K562 (cell line): ENCODE measurements at regions not wholly inside any gene's neighbourhood (a gene's known extent, or its start where the extent isn't known, plus 50 kb on each side); places are given as distances from the start of the nearest gene placed in this dataset.

Experiments
- ATAC-seq: fragments of 200-7000 bp; cut with Tn5 transposase; 3 replicates; pipeline ENCODE4 v1.9.1; 2020; ENCODE audit warnings: moderate library complexity
- BruUV-seq: library from RNA; stranded (reverse); fragments of 400-500 nt; replicated peaks from 2 replicates; lab custom pipeline; 2021; lab: Mats Ljungman, UMichigan
- CTCF ChIA-PET: fragments of 300-600 bp; formaldehyde crosslinking; extraction: SDS; loops from one replicate; lab custom pipeline; 2021; ENCODE audit warnings: low intra/inter-chr PET ratio; lab: Yijun Ruan, JAX
- POLR2A ChIA-PET: fragments of 300-600, 350-650 bp; sonication (Branson Sonifier 250); formaldehyde crosslinking; extraction: SDS; loops from one replicate; lab custom pipeline; 2021; ENCODE audit warnings: antibody characterized with exemption, inconsistent platforms; lab: Yijun Ruan, JAX
- DNase-seq, 4 experiments: peaks; one replicate each; pipeline versions ENCODE4 v3.0.0 to v3.0.0-alpha.2; 2011 to 2018; ENCODE audit warnings: low spot score in 3 of 4, mixed read lengths in 3 of 4; ENCODE audit errors: extremely low read depth in 1 of 4
- FAIRE-seq: peaks from 2 replicates; lab custom pipeline; 2011; peaks lifted over from hg19 to GRCh38; lab: Jason Lieb, UNC
- H2AFZ ChIP-seq: 2 replicates; pipeline ENCODE4 v1.6.0; 2011; ENCODE audit warnings: low read depth, low read length, control low read depth, inconsistent platforms
- H3K27ac ChIP-seq: fragments of 200-600 bp; 3 replicates; pipeline ENCODE4 v1.8.0; 2011; ENCODE audit warnings: low read depth, mild to moderate bottlenecking, control low read depth, inconsistent platforms, low read length, moderate library complexity, mixed read lengths; ENCODE audit errors: extremely low read depth
- H3K27me3 ChIP-seq, 2 experiments: fragments of 300-600 bp in 1 of 2; 2 replicates in 1 of 2; 3 replicates in 1 of 2; pipeline versions ENCODE4 v1.6.0 to v1.8.0; 2011; ENCODE audit warnings: inconsistent platforms in 2 of 2, low read length in 2 of 2, mild to moderate bottlenecking in 1 of 2, mixed read lengths in 1 of 2, moderate library complexity in 1 of 2; ENCODE audit not compliant: control insufficient read depth in 2 of 2, insufficient read depth in 2 of 2
- H3K36me3 ChIP-seq: fragments of 300-600 bp; 3 replicates; pipeline ENCODE4 v1.8.0; 2011; ENCODE audit warnings: mild to moderate bottlenecking, low read length, inconsistent platforms; ENCODE audit not compliant: control insufficient read depth, insufficient read depth
- H3K4me1 ChIP-seq, 2 experiments: fragments of 200-600 bp in 1 of 2; replicated peaks in 1 of 2; 2 replicates in 1 of 2; 3 replicates in 1 of 2; pipeline versions ENCODE4 v1.5.1 to v1.8.0; 2011; ENCODE audit warnings: inconsistent platforms in 2 of 2, low read length in 2 of 2, mild to moderate bottlenecking in 1 of 2, mixed read lengths in 1 of 2, moderate library complexity in 1 of 2; ENCODE audit not compliant: control insufficient read depth in 2 of 2, insufficient read depth in 2 of 2
- H3K4me2 ChIP-seq: 2 replicates; pipeline ENCODE4 v1.6.1; 2011; ENCODE audit warnings: low read length, control low read depth, inconsistent platforms, mixed read lengths; ENCODE audit not compliant: insufficient read depth
- H3K4me3 ChIP-seq: fragments of 200-600 bp; sonication (generic), shearing (Covaris generic); 2 replicates; pipeline ENCODE4 v1.5.1; 2016; ENCODE audit warnings: control low read depth, inconsistent platforms
- H3K79me2 ChIP-seq: fragments of 200-600 bp; 3 replicates; pipeline ENCODE4 v1.8.0; 2011; ENCODE audit warnings: low read length, inconsistent platforms; ENCODE audit not compliant: control insufficient read depth, insufficient read depth
- H3K9ac ChIP-seq, 2 experiments: 2 replicates each; pipeline versions ENCODE4 v1.6.0 to v1.6.1; 2011; ENCODE audit warnings: low read depth in 2 of 2, low read length in 2 of 2, control low read depth in 1 of 2, inconsistent platforms in 1 of 2, mild to moderate bottlenecking in 1 of 2, mixed read lengths in 1 of 2; ENCODE audit not compliant: insufficient read depth in 1 of 2
- H3K9me1 ChIP-seq: one replicate; pipeline ENCODE4 v1.6.0; 2011; ENCODE audit warnings: inconsistent platforms, mild to moderate bottlenecking, low read length, moderate library complexity; ENCODE audit not compliant: control insufficient read depth, insufficient read depth
- H3K9me3 ChIP-seq: replicated peaks from 2 replicates; pipeline ENCODE4 v1.5.1; 2011; ENCODE audit warnings: low read depth, low read length, inconsistent platforms; ENCODE audit not compliant: control insufficient read depth, insufficient read depth
- H4K20me1 ChIP-seq: replicated peaks from 2 replicates; pipeline ENCODE4 v1.6.1; 2011; ENCODE audit warnings: low read length, inconsistent platforms, mixed read lengths; ENCODE audit not compliant: control insufficient read depth, insufficient read depth
- HDAC3 ChIP-seq: fragments of 450-650 bp; IDR thresholded peaks from 2 replicates; pipeline ENCODE4 v1.6.1; 2018; ENCODE audit warnings: borderline replicate concordance, mild to moderate bottlenecking, moderate library complexity; ENCODE audit not compliant: partially characterized antibody
- HNRNPLL ChIP-seq: fragments of 200-400 bp; formaldehyde crosslinking; IDR thresholded peaks from 2 replicates; pipeline ENCODE4 v1.6.1; 2017; ENCODE audit warnings: low read length, low read depth, mild to moderate bottlenecking; ENCODE audit not compliant: poor library complexity, severe bottlenecking
- NCOA4 ChIP-seq: fragments of 450-650 bp; IDR thresholded peaks from 2 replicates; pipeline ENCODE4 v1.6.1; 2018; ENCODE audit warnings: mild to moderate bottlenecking; ENCODE audit not compliant: partially characterized antibody
- ZBTB26 ChIP-seq: fragments of 450-650 bp; formaldehyde crosslinking; IDR thresholded peaks from 2 replicates; pipeline ENCODE4 v1.4.0; 2022; ENCODE audit warnings: missing genetic modification characterization
- WGBS: fragments of 100-300 bp; shearing (Covaris generic); methylation state at CpG from one replicate; pipeline ENCODE4 v1.1.6; 2016; ENCODE audit warnings: low coverage, mixed read lengths; ENCODE audit not compliant: insufficient coverage; ENCODE audit errors: missing lambda C conversion rate; 5-methylcytosine and 5-hydroxymethylcytosine counted together
- in situ Hi-C: fragments of 300-500 bp; cut with MboI; formaldehyde crosslinking; loops from 4 replicates; pipeline ENCODE4 v1.15.0; 2018; ENCODE audit warnings: inconsistent platforms, mixed read lengths
- intact Hi-C: fragments of 100-400 bp; cut with micrococcal nuclease; formaldehyde crosslinking; loops from 2 replicates; pipeline ENCODE4 v1.14.2; 2022
- TF ChIP-seq, protein P1 (sequence below), 2 experiments: fragments of 450-650 bp; IDR thresholded peaks; 2 replicates each; pipeline ENCODE4 v1.6.1; 2018; ENCODE audit warnings: mild to moderate bottlenecking in 2 of 2, low read depth in 1 of 2; ENCODE audit not compliant: partially characterized antibody in 2 of 2

GRCh38 chr5:165538065-165538464, 2032.6 kb downstream of the MAT2B start (continued):
- TF ChIP-seq ZBTB26: no peak
- no peak for TF ChIP-seq HNRNPLL
- TF ChIP-seq, protein P1, sequence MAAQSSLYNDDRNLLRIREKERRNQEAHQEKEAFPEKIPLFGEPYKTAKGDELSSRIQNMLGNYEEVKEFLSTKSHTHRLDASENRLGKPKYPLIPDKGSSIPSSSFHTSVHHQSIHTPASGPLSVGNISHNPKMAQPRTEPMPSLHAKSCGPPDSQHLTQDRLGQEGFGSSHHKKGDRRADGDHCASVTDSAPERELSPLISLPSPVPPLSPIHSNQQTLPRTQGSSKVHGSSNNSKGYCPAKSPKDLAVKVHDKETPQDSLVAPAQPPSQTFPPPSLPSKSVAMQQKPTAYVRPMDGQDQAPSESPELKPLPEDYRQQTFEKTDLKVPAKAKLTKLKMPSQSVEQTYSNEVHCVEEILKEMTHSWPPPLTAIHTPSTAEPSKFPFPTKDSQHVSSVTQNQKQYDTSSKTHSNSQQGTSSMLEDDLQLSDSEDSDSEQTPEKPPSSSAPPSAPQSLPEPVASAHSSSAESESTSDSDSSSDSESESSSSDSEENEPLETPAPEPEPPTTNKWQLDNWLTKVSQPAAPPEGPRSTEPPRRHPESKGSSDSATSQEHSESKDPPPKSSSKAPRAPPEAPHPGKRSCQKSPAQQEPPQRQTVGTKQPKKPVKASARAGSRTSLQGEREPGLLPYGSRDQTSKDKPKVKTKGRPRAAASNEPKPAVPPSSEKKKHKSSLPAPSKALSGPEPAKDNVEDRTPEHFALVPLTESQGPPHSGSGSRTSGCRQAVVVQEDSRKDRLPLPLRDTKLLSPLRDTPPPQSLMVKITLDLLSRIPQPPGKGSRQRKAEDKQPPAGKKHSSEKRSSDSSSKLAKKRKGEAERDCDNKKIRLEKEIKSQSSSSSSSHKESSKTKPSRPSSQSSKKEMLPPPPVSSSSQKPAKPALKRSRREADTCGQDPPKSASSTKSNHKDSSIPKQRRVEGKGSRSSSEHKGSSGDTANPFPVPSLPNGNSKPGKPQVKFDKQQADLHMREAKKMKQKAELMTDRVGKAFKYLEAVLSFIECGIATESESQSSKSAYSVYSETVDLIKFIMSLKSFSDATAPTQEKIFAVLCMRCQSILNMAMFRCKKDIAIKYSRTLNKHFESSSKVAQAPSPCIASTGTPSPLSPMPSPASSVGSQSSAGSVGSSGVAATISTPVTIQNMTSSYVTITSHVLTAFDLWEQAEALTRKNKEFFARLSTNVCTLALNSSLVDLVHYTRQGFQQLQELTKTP (IDR thresholded peaks at IDR 0.05; ENCODE audit: low read depth in 1 of 2, partially characterized antibody in 2 of 2): no peak
- TF ChIP-seq NCOA4: no peak

GRCh38 chr5:165559645-165560044, 2054.2 kb downstream of the MAT2B start:
- Histone ChIP-seq H2AFZ (no peak overlapping the region), H3K4me1 (no peaks in the 10 kb centered on the region), H3K27me3 (no peaks in the 10 kb centered on the region), H3K36me3 (no peaks in the 10 kb centered on the region), H4K20me1 (no peaks in the 10 kb centered on the region), H3K4me3 (no peak overlapping the region), H3K9me3 (no peaks in the 10 kb centered on the region), H3K4me2 (no peak overlapping the region), H3K9ac (no peak overlapping the region), H3K27ac (no peak overlapping the region), H3K9me1 (no peaks in the 10 kb centered on the region), H3K79me2 (no peaks in the 10 kb centered on the region)
- in situ Hi-C loops: no loop called here
- BruUV-seq: no TSS peak
- intact Hi-C loops: no loop called here
- CTCF ChIA-PET: no interaction called here
- no peak for ATAC-seq
- 2% methylated on average over 3 of the region's 3 CpGs for WGBS
- DNase-seq: no peak
- no peak for FAIRE-seq
- POLR2A ChIA-PET: no interaction called here
- TF ChIP-seq HDAC3: no peak
